WERI-Rb-1 (cell line): ENCODE measurements at regions not wholly inside any gene's neighbourhood (a gene's known extent, or its start where the extent isn't known, plus 50 kb on each side); places are given as distances from the start of the nearest gene placed in this dataset.

ENCODE experiments used
- DNase-seq: peaks from one replicate; pipeline ENCODE4 v3.0.0-alpha.2; 2020
- H3K27ac ChIP-seq: fragments of 250-450 bp; sonication (Bioruptor Pico); 2 replicates; pipeline ENCODE4 v1.5.1; 2020; ENCODE audit warnings: mild to moderate bottlenecking, moderate library complexity
- H3K27me3 ChIP-seq: fragments of 250-450 bp; sonication (Bioruptor Pico); 2 replicates; pipeline ENCODE4 v1.5.1; 2021; ENCODE audit warnings: mild to moderate bottlenecking, low read depth, moderate library complexity; ENCODE audit not compliant: insufficient read depth, severe bottlenecking
- H3K36me3 ChIP-seq: fragments of 250-450 bp; sonication (Bioruptor Pico); 2 replicates; pipeline ENCODE4 v1.5.1; 2020; ENCODE audit warnings: mild to moderate bottlenecking, moderate library complexity
- H3K4me3 ChIP-seq: 2 replicates; pipeline ENCODE4 v1.5.1; 2011; ENCODE audit warnings: low read depth, mild to moderate bottlenecking, control low read depth, low read length
- H3K9me3 ChIP-seq: fragments of 250-450 bp; sonication (Bioruptor Pico); 2 replicates; pipeline ENCODE4 v1.5.1; 2021; ENCODE audit warnings: mild to moderate bottlenecking, moderate library complexity; ENCODE audit not compliant: severe bottlenecking
- TF ChIP-seq, protein P1 (sequence below): IDR thresholded peaks from 2 replicates; pipeline ENCODE4 v1.5.1; 2011; ENCODE audit warnings: low read depth, mild to moderate bottlenecking, control low read depth, inconsistent platforms, low read length

DNA sequence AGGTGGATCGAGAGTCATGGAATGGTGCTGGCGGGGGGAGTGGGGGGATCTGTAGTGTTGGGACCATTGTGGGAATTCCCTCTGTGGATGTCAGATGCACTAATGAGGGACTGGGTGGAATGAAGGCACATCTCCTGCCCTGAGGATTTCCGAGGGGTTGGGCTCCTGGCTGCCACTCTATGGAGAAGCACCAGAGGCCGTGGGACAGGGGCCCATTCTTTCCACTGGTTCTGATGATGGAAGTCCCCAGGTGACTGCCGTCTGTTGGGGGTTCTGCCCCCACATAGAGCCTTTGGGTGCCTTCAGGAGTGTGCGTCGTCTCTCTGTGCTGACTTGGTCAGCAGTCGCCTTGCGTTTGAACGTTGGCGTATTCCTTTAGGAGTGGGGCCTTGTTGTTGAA, 202.9 kb downstream of the GLRX3 start:
- Histone ChIP-seq H3K27ac (no peak overlapping the region), H3K36me3 (no peaks in the 10 kb centered on the region), H3K9me3 (no peaks in the 10 kb centered on the region), H3K27me3 (no peaks in the 10 kb centered on the region), H3K4me3 (no peak overlapping the region)
- TF ChIP-seq, protein P1, sequence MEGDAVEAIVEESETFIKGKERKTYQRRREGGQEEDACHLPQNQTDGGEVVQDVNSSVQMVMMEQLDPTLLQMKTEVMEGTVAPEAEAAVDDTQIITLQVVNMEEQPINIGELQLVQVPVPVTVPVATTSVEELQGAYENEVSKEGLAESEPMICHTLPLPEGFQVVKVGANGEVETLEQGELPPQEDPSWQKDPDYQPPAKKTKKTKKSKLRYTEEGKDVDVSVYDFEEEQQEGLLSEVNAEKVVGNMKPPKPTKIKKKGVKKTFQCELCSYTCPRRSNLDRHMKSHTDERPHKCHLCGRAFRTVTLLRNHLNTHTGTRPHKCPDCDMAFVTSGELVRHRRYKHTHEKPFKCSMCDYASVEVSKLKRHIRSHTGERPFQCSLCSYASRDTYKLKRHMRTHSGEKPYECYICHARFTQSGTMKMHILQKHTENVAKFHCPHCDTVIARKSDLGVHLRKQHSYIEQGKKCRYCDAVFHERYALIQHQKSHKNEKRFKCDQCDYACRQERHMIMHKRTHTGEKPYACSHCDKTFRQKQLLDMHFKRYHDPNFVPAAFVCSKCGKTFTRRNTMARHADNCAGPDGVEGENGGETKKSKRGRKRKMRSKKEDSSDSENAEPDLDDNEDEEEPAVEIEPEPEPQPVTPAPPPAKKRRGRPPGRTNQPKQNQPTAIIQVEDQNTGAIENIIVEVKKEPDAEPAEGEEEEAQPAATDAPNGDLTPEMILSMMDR: no peak
- DNase-seq: no peak

DNA sequence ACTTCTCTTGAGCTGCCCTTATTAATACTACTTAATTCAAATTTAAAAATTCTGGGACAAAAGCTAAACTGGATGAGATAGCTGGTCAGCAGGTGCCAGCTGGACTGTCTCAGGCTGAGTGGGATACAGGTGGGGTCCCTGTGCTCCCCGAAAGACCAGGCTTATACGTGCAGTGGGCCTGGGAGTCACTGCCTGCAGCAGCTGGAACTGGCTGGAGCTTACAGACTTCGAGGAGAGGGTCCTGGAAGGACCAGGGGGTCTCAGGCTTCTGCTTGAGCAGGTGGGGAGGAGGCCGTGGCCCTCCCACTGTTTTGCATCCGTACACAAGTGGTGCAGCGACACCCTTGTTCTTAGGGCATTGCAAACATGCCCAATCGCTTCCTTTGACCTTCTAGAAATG, 203.7 kb downstream of the GLRX3 start:
- no peaks in the 10 kb centered on the region for H3K9me3 ChIP-seq
- no peak overlapping the region for H3K27ac ChIP-seq
- no peak overlapping the region for H3K4me3 ChIP-seq
- DNase-seq: no peak
- no peaks in the 10 kb centered on the region for H3K36me3 ChIP-seq
- TF ChIP-seq, protein P1: no peak
- H3K27me3 ChIP-seq: no peaks in the 10 kb centered on the region

DNA sequence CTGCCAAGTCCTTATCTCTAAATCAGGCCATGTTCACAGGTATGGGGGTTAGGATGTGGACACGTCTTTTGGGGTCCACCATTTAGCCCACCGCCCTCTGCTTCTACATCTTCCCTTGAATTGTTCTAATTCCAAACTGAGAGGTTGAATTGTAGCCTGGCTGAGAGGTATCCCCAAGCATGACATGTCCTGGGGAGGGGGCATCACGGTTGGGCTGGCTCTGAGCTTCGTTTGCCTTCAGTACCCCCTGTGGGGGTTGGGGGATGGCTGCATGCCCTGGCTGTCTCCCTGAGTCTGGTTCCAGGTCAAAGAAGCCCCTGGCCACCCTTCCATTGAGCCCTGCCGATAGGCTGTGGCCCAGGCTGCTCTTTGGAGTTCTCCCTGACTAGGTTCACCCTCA, 204.6 kb downstream of the GLRX3 start:
- Histone ChIP-seq H3K9me3 (no peaks in the 10 kb centered on the region), H3K27ac (no peak overlapping the region), H3K27me3 (no peaks in the 10 kb centered on the region), H3K36me3 (no peaks in the 10 kb centered on the region), H3K4me3 (no peak overlapping the region)
- TF ChIP-seq, protein P1: no peak
- no peak for DNase-seq

DNA sequence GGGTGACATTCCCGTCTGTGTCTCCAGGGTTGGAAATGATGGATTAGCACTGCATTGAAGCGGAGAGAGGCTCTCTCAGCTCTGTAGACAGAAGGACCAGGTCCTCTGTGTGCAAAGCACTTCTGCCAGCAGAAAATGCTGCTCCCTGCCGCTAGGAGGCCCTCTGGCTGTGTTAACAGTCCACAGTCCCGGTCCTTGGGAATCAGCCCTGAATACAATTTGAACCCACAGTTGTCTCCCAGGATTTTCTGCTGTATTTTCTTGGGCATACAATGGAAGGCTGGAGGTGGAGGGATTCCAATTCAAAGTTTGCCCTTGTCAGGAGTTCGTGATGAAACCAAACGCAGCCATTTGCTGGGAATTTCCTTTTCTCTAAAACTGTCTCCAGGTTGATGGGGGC, 205.2 kb downstream of the GLRX3 start:
- no peaks in the 10 kb centered on the region for H3K27me3 ChIP-seq
- no peak overlapping the region for H3K4me3 ChIP-seq
- H3K9me3 ChIP-seq: no peaks in the 10 kb centered on the region
- TF ChIP-seq, protein P1: peak; percentile 92
- peak; percentile 76 for DNase-seq
- H3K27ac ChIP-seq: no peak overlapping the region
- no peaks in the 10 kb centered on the region for H3K36me3 ChIP-seq

DNA sequence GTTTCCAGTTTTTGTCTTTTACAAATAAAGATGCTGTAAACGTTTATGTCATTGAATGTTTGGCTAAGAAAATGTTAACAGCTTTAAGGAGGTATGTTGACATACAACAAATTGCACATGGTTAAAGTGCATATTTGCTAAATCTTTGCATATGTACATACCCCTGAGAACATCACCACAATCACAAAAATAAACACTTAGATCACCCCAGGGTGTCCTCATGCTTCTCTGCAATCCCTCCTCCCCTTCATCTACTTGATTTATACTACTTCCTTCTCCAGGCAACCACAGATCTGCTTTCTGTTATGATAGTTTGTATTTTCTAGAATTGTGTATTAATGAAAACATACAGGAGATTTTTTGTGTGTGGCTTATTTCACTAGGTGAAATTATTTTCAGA, 209.5 kb downstream of the GLRX3 start:
- TF ChIP-seq, protein P1: no peak
- Histone ChIP-seq H3K27me3 (no peaks in the 10 kb centered on the region), H3K27ac (no peak overlapping the region), H3K36me3 (no peaks in the 10 kb centered on the region), H3K9me3 (no peaks in the 10 kb centered on the region), H3K4me3 (no peak overlapping the region)
- no peak for DNase-seq

DNA sequence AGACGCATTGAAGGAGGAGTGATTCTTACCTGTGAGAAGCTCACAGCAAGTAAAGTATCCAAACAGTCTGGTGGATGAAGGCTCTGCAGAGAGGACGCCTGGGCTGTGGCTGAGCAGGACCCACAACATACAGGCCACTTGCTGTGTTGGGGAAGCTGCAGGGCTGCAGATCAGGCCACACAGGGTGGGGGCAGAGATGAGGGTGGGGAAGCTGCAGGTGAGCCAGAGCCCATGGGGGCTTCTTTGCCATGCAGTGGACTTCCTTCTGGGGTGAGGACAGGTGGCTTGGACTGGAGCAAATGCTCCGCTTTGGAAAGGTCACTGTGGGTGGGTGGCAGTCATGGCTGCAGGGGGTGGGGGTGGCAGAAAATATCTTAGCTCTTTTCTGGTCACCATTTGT, 214.8 kb downstream of the GLRX3 start:
- DNase-seq: no peak
- H3K27ac ChIP-seq: no peak overlapping the region
- TF ChIP-seq, protein P1: no peak
- H3K27me3 ChIP-seq: no peaks in the 10 kb centered on the region
- no peaks in the 10 kb centered on the region for H3K9me3 ChIP-seq
- H3K4me3 ChIP-seq: no peak overlapping the region
- no peaks in the 10 kb centered on the region for H3K36me3 ChIP-seq
